Parathyroid adenoma (tissue), 2 donors: ENCODE measurements at regions not wholly inside any gene's neighbourhood (a gene's known extent, or its start where the extent isn't known, plus 50 kb on each side); places are given as distances from the start of the nearest gene placed in this dataset.

Experiments used
- H2AFZ ChIP-seq: fragments of 300-600 bp; sonication (generic); one replicate; pipeline ENCODE4 v1.7.0; 2017; ENCODE audit warnings: antibody characterized with exemption, mild to moderate bottlenecking
- H3K27ac ChIP-seq: fragments of 300-600 bp; sonication (generic); one replicate; pipeline ENCODE4 v1.7.0; 2017
- H3K27me3 ChIP-seq: fragments of 300-600 bp; sonication (generic); one replicate; pipeline ENCODE4 v1.7.0; 2017; ENCODE audit warnings: low read length; ENCODE audit not compliant: control insufficient read depth, insufficient read depth
- H3K36me3 ChIP-seq: fragments of 300-600 bp; sonication (generic); one replicate; pipeline ENCODE4 v1.7.0; 2017; ENCODE audit warnings: low read length; ENCODE audit not compliant: control insufficient read depth, insufficient read depth
- H3K4me1 ChIP-seq: fragments of 300-600 bp; sonication (generic); one replicate; pipeline ENCODE4 v1.7.0; 2017; ENCODE audit warnings: control low read depth
- H3K4me2 ChIP-seq: fragments of 300-600 bp; sonication (generic); one replicate; pipeline ENCODE4 v1.7.0; 2017; ENCODE audit warnings: low read length
- H3K4me3 ChIP-seq: fragments of 300-600 bp; sonication (generic); one replicate; pipeline ENCODE4 v1.7.0; 2017; ENCODE audit warnings: low read depth, low read length
- H3K79me2 ChIP-seq: fragments of 300-600 bp; sonication (generic); one replicate; pipeline ENCODE4 v1.7.0; 2017; ENCODE audit warnings: control low read depth
- H3K9ac ChIP-seq: fragments of 300-600 bp; sonication (generic); one replicate; pipeline ENCODE4 v1.7.0; 2017; ENCODE audit warnings: mild to moderate bottlenecking
- H3K9me3 ChIP-seq: fragments of 300-600 bp; sonication (generic); one replicate; pipeline ENCODE4 v1.7.0; 2017; ENCODE audit warnings: low read length; ENCODE audit not compliant: control insufficient read depth
- CTCF ChIP-seq: fragments of 300-600 bp; sonication (generic); IDR thresholded peaks from one replicate; pipeline ENCODE4 v1.7.0; 2017; ENCODE audit warnings: antibody characterized with exemption, mild to moderate bottlenecking
- donor health status: primary hyperparathyroidism.

GRCh38 chr18:25604196-25604893, 252.4 kb upstream of the ZNF521 start:
- H3K9me3 ChIP-seq: no peaks in the 10 kb centered on the region
- no peak overlapping the region for H3K4me3 ChIP-seq
- H3K4me1 ChIP-seq: no peaks in the 10 kb centered on the region
- no peak overlapping the region for H3K4me2 ChIP-seq
- TF ChIP-seq CTCF: no peak
- no peaks in the 10 kb centered on the region for H3K79me2 ChIP-seq
- H2AFZ ChIP-seq: no peak overlapping the region
- no peak overlapping the region for H3K9ac ChIP-seq
- no peaks in the 10 kb centered on the region for H3K36me3 ChIP-seq
- no peak overlapping the region for H3K27ac ChIP-seq
- no peaks in the 10 kb centered on the region for H3K27me3 ChIP-seq

- Histone ChIP-seq H3K27me3 (no peaks in the 10 kb centered on the region), H2AFZ (no peak overlapping the region), H3K4me1 (no peaks in the 10 kb centered on the region), H3K4me3 (no peak overlapping the region), H3K4me2 (no peak overlapping the region), H3K27ac (no peak overlapping the region), H3K36me3 (no peaks in the 10 kb centered on the region), H3K79me2 (no peaks in the 10 kb centered on the region), H3K9me3 (no peaks in the 10 kb centered on the region), H3K9ac (no peak overlapping the region)
- TF ChIP-seq CTCF: no peak
These were observed 247.5 kb upstream of the ZNF521 start for GRCh38 chr18:25599443-25599842.

DNA sequence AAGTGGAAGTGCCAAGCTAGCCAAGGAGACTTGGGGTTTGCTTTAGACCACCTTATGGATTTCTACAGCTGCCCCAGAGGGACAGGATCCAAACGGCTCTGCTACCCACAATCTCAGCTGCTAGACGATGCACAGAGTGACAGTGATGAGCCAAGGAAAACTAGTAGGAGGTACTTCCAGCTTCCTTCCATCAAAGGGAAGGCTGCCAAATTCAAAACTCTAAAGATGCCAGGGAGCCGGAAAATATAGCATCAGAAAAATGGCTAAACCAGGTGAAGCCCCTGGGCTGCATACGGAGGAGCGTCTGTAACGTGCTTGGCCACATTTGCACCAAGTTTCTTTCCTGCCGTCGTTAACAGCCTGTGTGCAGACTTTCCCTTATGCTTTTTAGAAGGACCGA, 245.5 kb upstream of the ZNF521 start:
- no peaks in the 10 kb centered on the region for H3K79me2 ChIP-seq
- H3K36me3 ChIP-seq: no peaks in the 10 kb centered on the region
- no peak overlapping the region for H3K27ac ChIP-seq
- H3K4me1 ChIP-seq: no peaks in the 10 kb centered on the region
- no peak for TF ChIP-seq CTCF
- H2AFZ ChIP-seq: no peak overlapping the region
- no peak overlapping the region for H3K4me2 ChIP-seq
- no peak overlapping the region for H3K9ac ChIP-seq
- no peaks in the 10 kb centered on the region for H3K9me3 ChIP-seq
- no peaks in the 10 kb centered on the region for H3K27me3 ChIP-seq
- no peak overlapping the region for H3K4me3 ChIP-seq

DNA sequence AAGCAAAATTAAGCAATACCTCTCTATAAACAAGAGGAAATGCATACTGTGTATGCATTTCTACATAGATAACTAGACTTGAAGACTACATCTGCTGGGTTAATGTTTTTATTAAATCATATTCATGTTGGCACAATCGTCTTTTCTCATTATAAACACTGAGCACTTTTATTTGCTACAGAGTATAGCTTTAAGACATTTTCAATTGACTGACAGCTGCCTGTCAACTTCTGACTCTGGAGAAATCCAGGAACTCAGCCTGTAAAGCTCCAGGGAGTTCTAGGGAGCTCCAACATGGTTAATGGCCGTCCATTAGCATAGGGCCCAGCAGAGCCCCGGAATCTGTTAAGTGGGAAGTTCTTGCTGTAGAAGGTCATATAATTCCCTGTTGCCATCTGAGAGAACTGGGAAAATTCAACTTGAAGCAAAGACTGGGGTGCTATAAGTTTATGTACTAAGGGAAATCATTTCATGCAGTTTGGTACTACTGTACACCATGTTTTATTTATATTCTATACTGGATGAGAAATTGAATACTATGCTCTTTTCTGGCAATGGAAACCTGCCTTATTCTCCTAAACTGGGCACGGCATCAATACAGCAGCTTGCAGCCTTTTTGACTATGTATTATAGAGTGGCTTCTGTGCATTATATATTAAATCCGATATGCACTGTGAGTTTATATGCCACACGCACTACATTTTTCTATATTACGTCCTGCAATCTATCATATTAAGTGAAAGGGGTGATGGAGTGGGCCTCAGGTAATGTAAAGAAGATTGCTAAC, 243.5 kb upstream of the ZNF521 start:
- Histone ChIP-seq H3K79me2 (no peaks in the 10 kb centered on the region), H3K36me3 (no peaks in the 10 kb centered on the region), H3K9ac (no peak overlapping the region), H3K27ac (no peak overlapping the region), H3K4me3 (no peak overlapping the region), H3K27me3 (no peaks in the 10 kb centered on the region), H3K4me2 (no peak overlapping the region), H2AFZ (no peak overlapping the region), H3K4me1 (no peaks in the 10 kb centered on the region), H3K9me3 (no peaks in the 10 kb centered on the region)
- TF ChIP-seq CTCF: no peak
